ENCODE measurements at regions not wholly inside any gene's neighbourhood (a gene's known extent, or its start where the extent isn't known, plus 50 kb on each side); places are given as distances from the start of the nearest gene placed in this dataset.

DNA sequence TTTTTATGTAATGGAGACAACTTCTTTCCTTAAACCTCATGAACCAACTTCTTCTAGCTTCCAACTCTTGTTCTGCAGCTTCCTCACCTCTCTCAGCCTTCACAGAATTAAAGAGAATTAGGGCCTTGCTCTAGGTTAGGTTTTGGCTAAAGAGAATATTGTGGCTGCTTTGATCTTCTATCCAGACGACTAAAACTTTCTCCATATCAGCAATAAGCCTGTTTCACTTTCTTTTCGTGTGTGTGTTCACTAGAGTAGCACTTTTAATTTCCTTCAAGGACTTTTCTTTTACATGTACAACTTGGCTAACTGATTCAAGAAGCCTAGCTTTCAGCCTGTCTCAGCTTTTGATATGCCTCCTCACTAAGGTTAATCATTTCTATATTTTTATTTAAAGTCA, 596.1 kb upstream of the NRSN1 start:
- TF ChIP-seq, protein P1, sequence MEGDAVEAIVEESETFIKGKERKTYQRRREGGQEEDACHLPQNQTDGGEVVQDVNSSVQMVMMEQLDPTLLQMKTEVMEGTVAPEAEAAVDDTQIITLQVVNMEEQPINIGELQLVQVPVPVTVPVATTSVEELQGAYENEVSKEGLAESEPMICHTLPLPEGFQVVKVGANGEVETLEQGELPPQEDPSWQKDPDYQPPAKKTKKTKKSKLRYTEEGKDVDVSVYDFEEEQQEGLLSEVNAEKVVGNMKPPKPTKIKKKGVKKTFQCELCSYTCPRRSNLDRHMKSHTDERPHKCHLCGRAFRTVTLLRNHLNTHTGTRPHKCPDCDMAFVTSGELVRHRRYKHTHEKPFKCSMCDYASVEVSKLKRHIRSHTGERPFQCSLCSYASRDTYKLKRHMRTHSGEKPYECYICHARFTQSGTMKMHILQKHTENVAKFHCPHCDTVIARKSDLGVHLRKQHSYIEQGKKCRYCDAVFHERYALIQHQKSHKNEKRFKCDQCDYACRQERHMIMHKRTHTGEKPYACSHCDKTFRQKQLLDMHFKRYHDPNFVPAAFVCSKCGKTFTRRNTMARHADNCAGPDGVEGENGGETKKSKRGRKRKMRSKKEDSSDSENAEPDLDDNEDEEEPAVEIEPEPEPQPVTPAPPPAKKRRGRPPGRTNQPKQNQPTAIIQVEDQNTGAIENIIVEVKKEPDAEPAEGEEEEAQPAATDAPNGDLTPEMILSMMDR (conservative IDR thresholded peaks at IDR 0.05): no peak
- no peak for TF ChIP-seq EZH2 (IDR thresholded peaks at IDR 0.05; ENCODE audit: low read depth)
